NB4 (cell line): ENCODE measurements at regions not wholly inside any gene's neighbourhood (a gene's known extent, or its start where the extent isn't known, plus 50 kb on each side); places are given as distances from the start of the nearest gene placed in this dataset.

ENCODE experiments used
- DNase-seq: peaks from one replicate; pipeline ENCODE4 v3.0.0; 2010; ENCODE audit warnings: low read depth
- H3K4me3 ChIP-seq: one replicate; pipeline ENCODE4 v1.5.1; 2011; ENCODE audit warnings: mild to moderate bottlenecking, low read depth, low read length, moderate library complexity
- CTCF ChIP-seq: IDR thresholded peaks from one replicate; pipeline ENCODE4 v1.5.1; 2012; ENCODE audit warnings: low read depth, low read length
- MAX ChIP-seq: IDR thresholded peaks from 2 replicates; pipeline ENCODE4 v1.6.1; 2011; ENCODE audit warnings: low read depth, low read length
- MYC ChIP-seq: IDR thresholded peaks from 2 replicates; pipeline ENCODE4 v1.6.1; 2011; ENCODE audit warnings: low read depth, low read length
- POLR2A ChIP-seq: IDR thresholded peaks from 2 replicates; pipeline ENCODE4 v1.6.1; 2011; ENCODE audit warnings: mild to moderate bottlenecking; ENCODE audit not compliant: insufficient read length; ENCODE audit errors: extremely low read depth

- TF ChIP-seq MAX (no peak), POLR2A (no peak), CTCF (no peak)
- no peak overlapping the region for H3K4me3 ChIP-seq
- no peak for DNase-seq
Observed at GRCh38 chr7:117951691-117952280, 78.5 kb upstream of the CTTNBP2 start.

DNA sequence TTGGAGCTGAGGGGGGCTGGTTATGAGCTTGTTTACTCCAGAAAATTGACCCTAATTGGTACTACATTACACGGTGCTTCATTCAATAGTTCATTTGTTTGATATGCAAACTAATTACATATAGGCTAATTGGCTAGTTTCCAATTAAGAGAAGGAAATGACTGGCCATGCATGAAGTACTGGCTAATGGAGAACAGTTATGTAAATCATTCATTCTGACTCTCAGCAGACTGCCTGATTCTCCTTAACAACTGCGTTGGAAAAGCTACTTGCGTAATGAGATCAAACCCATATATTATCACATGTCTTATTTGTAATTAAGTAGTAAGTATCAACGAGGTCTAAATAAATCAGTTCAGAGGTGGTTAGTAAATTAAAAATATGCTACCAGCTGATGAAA is 81.8 kb upstream of the CTTNBP2 start:
- no peak for DNase-seq
- no peak for TF ChIP-seq MAX
- TF ChIP-seq MYC = no peak
- TF ChIP-seq POLR2A = no peak
- no peak for TF ChIP-seq CTCF
- no peak overlapping the region for H3K4me3 ChIP-seq

- no peak overlapping the region for H3K4me3 ChIP-seq
- TF ChIP-seq MAX (no peak), POLR2A (no peak), CTCF (no peak), MYC (no peak)
- no peak for DNase-seq
Observed at GRCh38 chr7:117960351-117960750, 87.1 kb upstream of the CTTNBP2 start.

- no peak overlapping the region for H3K4me3 ChIP-seq
- no peak for DNase-seq
- TF ChIP-seq MAX (no peak), MYC (no peak), CTCF (no peak), POLR2A (no peak)
Observed at GRCh38 chr7:117961235-117961634, 88.0 kb upstream of the CTTNBP2 start.

DNA sequence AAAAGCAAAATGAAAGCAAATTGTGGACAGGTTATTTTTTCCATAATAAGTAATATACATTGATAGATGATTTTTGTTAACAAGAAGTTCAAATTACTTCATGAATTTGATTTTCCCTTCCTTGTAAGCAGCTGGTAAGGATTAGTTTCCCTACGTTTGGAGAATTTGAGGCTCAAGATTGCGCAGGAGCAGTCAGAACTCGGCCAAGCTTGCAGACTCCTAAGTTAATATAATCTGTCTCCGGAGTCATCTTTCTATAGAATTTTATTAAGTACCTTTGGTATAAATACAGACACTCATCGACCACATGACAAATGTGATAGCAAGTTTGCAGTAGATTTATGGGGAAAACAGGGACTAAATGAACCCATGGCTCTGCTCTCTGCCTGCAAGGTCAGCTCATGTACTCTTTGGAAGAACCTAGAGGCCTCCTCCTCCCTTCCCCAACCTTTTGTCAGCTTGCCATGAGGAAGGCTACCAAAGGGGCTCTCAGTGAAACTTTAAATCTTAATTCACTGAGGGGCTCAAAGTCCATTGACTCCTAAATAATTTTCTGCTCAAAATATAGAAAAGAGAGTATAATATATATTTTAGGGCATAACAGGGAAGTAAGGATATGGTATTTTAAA is 89.2 kb upstream of the CTTNBP2 start:
- TF ChIP-seq CTCF (no peak), MYC (no peak), MAX (no peak), POLR2A (no peak)
- no peak for DNase-seq
- no peak overlapping the region for H3K4me3 ChIP-seq
